Thoracic aorta (tissue), 2 donors: ENCODE measurements at regions not wholly inside any gene's neighbourhood (a gene's known extent, or its start where the extent isn't known, plus 50 kb on each side); places are given as distances from the start of the nearest gene placed in this dataset.

ENCODE experiments used
- ATAC-seq: fragments of 150-250 bp; one replicate; pipeline ENCODE4 v1.8.0; 2017; ENCODE audit warnings: low read depth; ENCODE audit not compliant: insufficient number of reproducible peaks, low FRiP score
- DNase-seq: peaks from one replicate; pipeline ENCODE4 v3.0.0-alpha.2; 2020; ENCODE audit warnings: low spot score
- H3K27ac ChIP-seq, 2 donors: fragments of 200-600 bp; sonication (generic); 1 replicate in 1 of 2; 2 replicates in 1 of 2; pipeline ENCODE4 v1.5.1; 2016; ENCODE audit warnings: mild to moderate bottlenecking in 2 of 2, moderate library complexity in 2 of 2
- H3K27me3 ChIP-seq: fragments of 200-600 bp; sonication (generic); replicated peaks from 2 replicates; pipeline ENCODE4 v1.6.0; 2016; ENCODE audit warnings: mild to moderate bottlenecking; ENCODE audit not compliant: insufficient read depth
- H3K36me3 ChIP-seq: fragments of 200-600 bp; sonication (generic); one replicate; pipeline ENCODE4 v1.5.1; 2016
- H3K4me1 ChIP-seq, 2 donors: fragments of 200-600 bp; sonication (generic); 1 replicate in 1 of 2; 2 replicates in 1 of 2; pipeline versions ENCODE4 v1.5.1 to v1.6.0; 2016; ENCODE audit warnings: low read depth in 2 of 2, mild to moderate bottlenecking in 1 of 2; ENCODE audit not compliant: control insufficient read depth in 1 of 2
- H3K4me3 ChIP-seq: fragments of 200-600 bp; sonication (generic); 2 replicates; pipeline ENCODE4 v1.5.1; 2016; ENCODE audit warnings: mild to moderate bottlenecking
- H3K9me3 ChIP-seq: fragments of 200-600 bp; sonication (generic); 2 replicates; pipeline ENCODE4 v1.5.1; 2016
- CTCF ChIP-seq: fragments of 200-600 bp; sonication (generic); IDR thresholded peaks from one replicate; pipeline ENCODE4 v1.5.1; 2019; ENCODE audit warnings: antibody characterized with exemption

DNA sequence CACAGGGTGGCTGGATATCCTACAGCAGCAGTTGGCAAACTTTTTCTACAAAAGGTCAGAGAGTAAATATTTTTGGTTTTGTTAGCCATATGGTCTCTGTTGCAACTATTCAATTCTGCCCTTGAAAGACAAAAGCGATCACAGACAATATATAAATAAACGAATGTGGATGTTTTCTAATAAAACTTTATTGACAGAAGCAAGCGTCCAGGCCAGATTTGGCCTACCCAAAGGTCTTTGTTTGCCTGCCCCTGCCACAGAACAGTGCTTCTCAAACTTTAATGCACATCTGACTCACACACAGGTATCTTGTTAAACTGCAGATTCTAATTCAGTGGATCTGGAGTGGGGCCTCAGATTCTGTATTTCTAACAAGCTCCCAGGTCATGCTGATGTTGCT lies 621.4 kb upstream of the DIPK2B start:
- Histone ChIP-seq H3K36me3 (no peaks in the 10 kb centered on the region), H3K4me1 (peaks cover 0 to 6% of the 10 kb centered on the region in 2 donors), H3K27ac (no peak overlapping the region), H3K4me3 (no peak overlapping the region), H3K27me3 (no peaks in the 10 kb centered on the region), H3K9me3 (no peaks in the 10 kb centered on the region)
- ATAC-seq (no peak), DNase-seq (no peak)
- no peak for TF ChIP-seq CTCF

DNA sequence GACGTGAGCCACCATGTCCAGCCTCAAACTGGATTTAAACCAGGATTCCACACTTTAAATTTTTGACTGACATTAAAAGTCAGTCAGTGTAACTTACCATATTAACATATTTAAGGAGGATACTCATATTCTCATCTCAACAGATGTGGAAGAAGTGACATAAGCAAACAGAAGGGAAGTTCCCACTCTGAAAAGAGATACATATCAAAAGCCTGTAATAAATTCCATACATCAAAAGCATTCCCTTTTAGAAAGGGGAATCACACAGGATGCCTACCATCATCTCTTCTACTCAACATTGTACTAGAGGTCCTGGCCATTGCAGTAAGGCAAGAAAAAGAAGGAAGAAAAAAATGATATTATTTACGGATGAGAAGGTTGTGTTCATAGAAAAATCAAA lies 618.2 kb upstream of the DIPK2B start:
- H3K27me3 ChIP-seq: no peaks in the 10 kb centered on the region
- H3K36me3 ChIP-seq: no peaks in the 10 kb centered on the region
- DNase-seq (no peak), ATAC-seq (no peak)
- no peak for TF ChIP-seq CTCF
- H3K9me3 ChIP-seq: no peaks in the 10 kb centered on the region
- peaks cover 0 to 2% of the 10 kb centered on the region in 2 donors for H3K4me1 ChIP-seq
- no peak overlapping the region for H3K27ac ChIP-seq
- H3K4me3 ChIP-seq: no peak overlapping the region

- Histone ChIP-seq H3K4me1 (no peaks in the 10 kb centered on the region), H3K4me3 (no peak overlapping the region), H3K36me3 (no peaks in the 10 kb centered on the region), H3K27ac (no peak overlapping the region), H3K27me3 (no peaks in the 10 kb centered on the region), H3K9me3 (no peaks in the 10 kb centered on the region)
- no peak for DNase-seq
- TF ChIP-seq CTCF: no peak
- no peak for ATAC-seq
Observed at GRCh38 chrX:45815441-45815840, 614.8 kb upstream of the DIPK2B start.

GRCh38 chrX:45811326-45811725 lies 610.6 kb upstream of the DIPK2B start:
- no peaks in the 10 kb centered on the region for H3K27me3 ChIP-seq
- H3K9me3 ChIP-seq: no peaks in the 10 kb centered on the region
- H3K27ac ChIP-seq: no peak overlapping the region
- no peak for DNase-seq
- H3K4me3 ChIP-seq: no peak overlapping the region
- H3K4me1 ChIP-seq: no peaks in the 10 kb centered on the region
- H3K36me3 ChIP-seq: no peaks in the 10 kb centered on the region
- TF ChIP-seq CTCF: no peak
- no peak for ATAC-seq

GRCh38 chrX:45807572-45808425 lies 607.1 kb upstream of the DIPK2B start:
- DNase-seq (no peak), ATAC-seq (no peak)
- no peaks in the 10 kb centered on the region for H3K9me3 ChIP-seq
- no peaks in the 10 kb centered on the region for H3K36me3 ChIP-seq
- H3K4me3 ChIP-seq: peak overlapping the region; percentile 60
- TF ChIP-seq CTCF: no peak
- no peaks in the 10 kb centered on the region for H3K27me3 ChIP-seq
- H3K27ac ChIP-seq: peak overlapping the region; percentile 53 to 57
- peaks cover 0 to 5% of the 10 kb centered on the region in 2 donors for H3K4me1 ChIP-seq
